Iris pigment epithelial cell (primary cell): ENCODE measurements at regions not wholly inside any gene's neighbourhood (a gene's known extent, or its start where the extent isn't known, plus 50 kb on each side); places are given as distances from the start of the nearest gene placed in this dataset.

Source experiments
- DNase-seq: peaks from one replicate; pipeline ENCODE4 v3.0.0-alpha.2; 2011; ENCODE audit warnings: low read depth

DNA sequence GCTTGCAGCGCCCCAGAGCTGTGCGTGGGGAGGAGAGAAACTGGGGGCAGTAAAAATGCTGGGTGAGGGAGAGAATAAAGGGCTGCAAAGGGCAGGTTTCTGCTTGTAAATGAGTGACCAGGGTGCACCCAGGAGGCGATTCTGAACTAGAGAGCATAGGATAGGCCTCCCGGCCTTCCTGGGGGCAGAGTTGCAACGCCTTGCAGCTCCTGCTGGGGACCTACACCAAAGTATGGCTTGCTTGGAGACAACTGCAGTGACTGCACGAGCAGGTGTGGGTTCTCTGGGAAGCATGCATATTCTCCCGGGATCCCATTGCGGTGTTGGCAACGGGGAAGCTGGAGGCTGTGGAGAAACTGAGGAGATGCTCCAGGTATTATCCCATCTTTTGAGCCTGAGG lies 111.6 kb upstream of the SPACA1 start:
- DNase-seq: no peak

DNA sequence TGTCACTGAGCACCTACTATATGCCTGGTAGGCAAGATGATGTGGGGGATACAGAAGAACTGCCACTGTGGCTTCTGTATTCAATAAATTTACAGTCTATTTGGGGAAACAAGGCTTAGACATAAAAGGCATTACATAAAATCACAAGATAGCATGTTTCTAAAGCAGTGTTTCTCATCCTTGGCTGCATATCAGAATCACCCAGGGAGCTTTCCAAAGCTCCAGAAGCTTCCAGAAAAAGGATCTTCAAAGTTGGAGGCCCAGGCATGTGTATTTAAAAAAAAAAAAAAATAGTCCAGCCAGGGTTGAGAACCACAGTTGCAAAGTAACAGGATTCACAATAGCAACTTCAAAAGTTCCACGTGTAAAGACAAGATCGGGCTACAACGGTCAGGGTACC lies 112.4 kb upstream of the SPACA1 start:
- no peak for DNase-seq

DNA sequence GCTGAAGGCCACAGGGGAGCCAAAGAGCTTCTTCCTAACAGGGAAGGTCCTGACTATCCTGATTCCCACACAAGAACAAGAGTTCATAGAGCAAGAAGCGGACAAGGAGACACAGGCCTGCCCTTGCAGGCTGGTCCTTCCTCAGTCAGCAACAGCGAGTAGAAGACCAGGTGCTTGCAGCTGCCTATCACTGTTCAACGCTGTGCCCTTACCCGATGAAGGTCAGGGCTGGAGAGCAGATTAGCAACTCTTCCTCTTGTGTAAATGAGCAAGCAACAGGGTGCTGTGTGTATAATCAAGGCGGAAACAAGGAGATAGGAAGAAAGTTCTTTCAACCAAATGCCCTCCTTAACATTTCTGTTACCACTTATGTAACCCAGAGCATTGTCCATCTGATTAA lies 115.3 kb upstream of the SPACA1 start:
- DNase-seq: no peak

DNA sequence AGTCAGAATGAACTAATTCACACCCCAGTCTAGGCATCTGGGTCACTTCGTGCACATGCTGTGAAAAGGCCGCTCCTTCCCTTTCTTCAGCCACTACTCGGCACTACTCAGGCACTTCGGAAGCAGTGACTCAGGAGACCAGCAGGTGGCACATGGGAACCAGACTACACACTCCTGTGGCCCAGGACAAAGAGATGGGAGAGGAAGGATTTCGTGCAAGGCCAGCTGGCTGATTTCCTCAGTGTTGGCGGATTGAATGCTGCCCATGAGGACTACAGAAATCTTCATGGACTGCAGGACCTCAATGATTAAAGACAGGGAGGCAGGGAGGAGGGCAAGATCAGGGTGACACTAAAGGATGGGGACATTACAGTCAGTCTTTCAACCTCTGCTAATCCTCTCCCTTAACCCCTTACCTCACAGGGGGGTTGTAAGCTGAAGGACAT lies 117.8 kb upstream of the SPACA1 start:
- DNase-seq: peak; percentile 79

DNA sequence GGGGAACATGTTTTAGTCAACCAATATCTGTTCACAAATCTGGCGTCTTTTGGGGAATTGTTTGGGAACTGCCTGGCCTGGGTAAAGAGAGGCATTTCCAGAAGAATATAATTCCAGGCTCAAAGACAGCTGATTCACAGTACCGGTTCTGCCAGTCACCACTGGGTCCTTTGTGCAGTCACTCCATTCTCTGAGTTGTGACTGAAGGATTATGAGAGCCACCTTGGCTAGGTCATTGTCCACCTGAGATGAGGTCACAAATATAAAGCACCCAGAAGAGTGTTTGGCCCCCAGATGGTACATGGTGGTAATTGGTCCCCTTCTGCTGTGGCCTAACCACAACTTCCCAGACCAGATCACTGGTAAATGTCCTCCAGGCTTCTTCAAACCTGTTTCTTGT lies 121.0 kb upstream of the SPACA1 start:
- DNase-seq: no peak

DNA sequence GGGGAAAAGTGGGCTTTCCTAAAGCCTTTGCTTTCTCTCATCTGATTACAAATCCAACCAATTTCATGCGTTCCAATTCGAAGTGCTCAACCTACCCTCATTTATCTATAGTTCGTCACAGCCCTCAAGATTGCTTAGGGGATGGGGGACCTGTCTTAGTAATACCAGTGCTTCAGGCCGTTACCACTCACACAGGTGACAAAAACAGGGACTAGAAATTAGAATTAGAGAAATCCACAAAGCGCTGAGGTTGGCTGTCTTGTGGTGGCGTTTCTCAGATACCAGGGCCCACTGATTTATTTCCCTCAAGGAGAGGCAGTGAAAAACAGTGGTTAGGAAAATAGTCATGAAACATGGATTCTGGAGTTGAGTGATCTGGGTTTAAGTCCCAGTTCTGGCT lies 121.6 kb upstream of the SPACA1 start:
- DNase-seq: no peak

DNA sequence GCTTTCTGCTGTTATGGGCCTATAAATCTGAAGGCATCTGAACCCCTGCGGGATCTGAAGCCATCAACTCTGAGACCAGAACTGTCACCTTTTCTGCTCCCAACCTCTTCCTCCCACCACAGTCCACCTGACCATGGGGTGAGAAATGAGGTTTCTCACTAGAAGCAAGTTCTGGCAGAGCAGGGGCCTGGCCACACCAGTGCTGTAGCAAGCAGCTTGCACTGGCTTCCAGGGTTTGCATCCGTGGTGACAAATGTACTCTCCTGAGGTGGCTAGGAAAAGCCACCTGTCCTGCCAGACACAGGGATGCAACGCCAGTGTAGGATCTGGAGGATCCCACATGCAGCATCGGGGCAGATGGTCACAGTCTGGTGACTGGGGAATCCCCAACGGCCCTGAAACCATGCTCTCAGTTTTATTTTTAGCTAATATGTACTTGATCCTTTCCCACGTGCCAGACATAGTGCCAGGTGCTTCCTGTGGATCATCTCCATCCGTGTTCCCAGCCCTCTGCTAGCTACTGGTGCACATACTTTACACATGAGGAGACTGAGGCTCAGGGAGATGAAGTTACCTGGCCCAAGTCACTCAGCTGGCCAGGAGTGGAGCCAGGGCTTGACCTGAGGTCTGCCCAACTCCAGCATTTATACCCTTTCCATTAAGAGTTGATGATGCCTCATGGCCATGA lies 122.1 kb upstream of the SPACA1 start:
- DNase-seq: no peak

DNA sequence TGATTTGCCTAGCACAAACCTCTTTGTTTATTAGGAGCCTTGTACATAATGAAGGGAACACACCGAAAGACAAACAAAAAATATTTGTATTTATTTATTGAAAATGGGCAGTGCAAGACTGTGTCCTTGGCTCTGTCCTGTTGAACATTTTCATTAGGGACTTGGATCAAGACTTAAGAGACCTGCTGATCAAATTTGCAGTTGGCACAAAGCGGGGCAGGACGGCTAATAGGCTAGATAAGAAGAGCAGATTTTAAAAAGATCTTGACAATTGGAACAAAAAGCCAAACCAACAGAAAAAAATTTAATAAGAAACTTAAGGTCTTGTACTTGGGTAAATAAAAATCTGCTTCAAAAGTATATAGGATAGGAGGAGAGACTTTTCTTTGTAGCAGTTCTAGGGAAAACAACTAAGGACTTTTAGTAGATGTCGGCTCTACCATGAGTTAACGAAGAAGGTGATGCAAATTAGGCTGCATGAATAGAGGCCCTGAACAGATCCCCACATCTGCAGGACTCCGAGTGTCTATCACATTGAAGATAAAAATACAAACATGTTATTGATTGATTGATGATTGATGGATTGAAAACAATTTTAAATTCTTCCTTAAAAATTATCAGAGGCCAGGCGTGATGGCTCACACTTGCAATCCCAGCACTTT lies 124.1 kb upstream of the SPACA1 start:
- no peak for DNase-seq

DNA sequence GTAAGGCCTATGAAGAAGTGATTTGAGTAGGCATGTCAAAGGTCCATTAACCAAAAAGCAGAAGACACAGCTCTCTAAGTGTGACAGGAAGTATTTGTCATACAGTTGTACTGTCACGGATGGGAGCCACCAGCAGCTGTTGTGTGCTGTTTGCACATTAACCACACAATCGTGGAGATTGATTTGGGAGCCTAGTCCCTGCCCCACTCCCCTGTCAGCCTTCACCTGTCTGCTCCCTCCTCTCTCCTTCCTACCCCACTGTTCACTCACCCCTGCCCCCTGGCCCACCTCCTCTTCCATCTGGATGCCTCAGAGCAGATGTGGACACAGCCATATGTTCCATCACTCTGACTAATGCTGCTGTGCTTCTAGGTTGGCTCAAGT lies 124.7 kb upstream of the SPACA1 start:
- DNase-seq: no peak

DNA sequence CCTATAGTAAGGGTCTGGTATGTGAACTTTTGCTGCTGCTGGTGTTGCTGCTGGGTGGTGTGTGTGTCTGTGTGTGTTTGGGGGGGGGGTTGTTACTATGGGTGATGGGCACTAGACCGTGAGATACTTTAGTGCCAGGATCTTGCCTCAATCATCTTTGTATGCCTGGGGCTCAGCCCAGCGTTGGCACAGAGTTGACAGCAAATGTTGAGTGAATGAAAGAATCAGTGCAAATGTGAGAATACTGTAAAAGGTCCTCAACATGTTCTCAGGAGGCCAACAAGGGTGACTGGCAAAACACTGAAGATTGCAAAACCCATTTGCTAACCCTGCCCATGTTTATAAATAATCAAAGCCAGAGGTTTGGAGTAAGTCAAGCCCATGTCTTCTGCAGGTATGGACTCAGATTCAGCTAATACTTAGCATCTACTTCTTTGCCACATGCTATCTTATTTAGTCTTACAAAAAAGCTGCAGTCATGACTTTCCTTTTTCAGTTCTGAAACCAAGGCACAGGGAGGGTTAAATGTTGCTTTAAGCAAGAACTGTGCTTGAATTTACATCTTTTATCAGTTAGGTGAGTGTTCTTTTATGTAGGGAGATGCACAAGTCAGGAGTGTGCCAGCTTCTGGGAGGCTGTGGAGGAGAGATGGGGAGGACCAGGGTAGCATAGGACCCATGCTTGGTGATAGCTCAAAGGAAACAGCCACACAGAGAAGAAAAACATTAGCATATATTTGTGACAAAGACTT lies 125.3 kb upstream of the SPACA1 start:
- no peak for DNase-seq

DNA sequence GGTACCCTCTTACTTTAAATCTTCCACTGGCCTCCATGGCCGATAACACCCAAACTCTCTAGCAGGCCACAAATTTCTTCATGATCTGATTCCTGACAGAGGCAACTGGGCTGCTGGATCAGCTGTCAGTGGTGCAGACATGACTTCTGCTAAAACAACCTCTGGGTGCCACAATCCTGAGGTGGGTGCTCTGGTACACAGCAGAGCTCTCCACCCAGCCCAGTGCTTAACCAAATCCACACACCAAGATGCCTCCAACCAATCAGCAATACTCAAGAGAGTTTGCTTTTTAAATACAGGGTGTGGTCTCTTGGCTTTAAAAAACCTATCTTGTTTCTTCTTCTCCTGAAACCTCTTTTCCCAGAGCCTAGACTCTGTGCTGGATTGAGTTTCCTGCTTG lies 126.6 kb upstream of the SPACA1 start:
- no peak for DNase-seq

DNA sequence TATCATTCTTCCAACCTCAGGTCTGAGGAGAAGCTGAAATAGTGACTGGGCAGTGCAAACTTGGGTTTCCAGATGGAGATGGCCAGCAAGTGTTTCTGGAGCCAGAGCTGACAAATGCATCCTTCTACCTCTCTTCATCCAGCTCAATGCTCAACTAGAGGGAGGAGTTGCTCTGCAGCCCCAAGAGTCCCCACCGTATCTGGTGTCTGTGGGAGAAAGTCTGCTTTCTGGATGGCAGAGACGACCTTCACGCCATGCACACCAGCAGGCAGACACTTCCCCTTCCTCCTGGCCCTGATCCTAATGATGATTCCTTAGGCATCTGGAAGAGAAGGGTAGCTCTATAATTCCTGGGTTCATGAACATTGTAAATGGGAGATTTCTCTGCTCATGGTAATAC lies 127.4 kb upstream of the SPACA1 start:
- DNase-seq: no peak

DNA sequence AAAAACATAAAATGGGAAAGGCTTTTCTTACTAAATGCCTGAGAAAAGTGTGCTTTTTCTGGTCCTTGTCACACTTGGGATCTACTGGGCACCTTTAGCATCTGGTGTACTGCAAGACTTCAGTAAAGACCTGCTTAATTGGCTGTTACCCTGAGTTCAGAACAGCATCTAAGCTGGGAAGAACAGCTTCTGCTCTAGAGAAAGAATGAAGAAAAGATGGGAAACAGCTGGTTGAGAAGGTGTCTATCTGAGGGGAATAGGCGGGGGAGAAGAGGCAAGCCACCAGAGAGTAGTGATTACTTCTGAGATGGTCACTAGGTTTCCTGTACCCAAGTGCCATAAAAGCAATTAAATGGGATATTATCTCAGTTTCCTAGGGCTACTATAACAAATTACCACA lies 128.2 kb upstream of the SPACA1 start:
- no peak for DNase-seq

DNA sequence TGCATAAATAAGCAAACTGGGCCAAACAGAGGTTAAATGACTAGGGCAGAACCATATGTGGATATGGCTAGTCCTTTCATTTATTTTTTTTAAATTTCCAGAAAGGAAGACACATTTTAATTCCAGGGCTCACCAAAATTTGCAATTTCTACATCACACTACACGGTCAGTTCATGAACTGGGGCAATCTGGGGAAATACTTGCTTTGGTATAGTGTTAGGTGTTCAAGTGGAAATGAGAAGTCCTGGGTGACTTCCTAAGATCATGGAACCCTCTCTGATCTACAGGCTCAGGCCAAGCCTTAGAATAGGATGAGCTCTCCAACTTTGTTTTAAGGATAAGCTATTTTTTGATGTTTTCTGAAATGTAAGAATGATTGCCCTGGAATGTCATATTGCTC lies 128.6 kb upstream of the SPACA1 start:
- no peak for DNase-seq

DNA sequence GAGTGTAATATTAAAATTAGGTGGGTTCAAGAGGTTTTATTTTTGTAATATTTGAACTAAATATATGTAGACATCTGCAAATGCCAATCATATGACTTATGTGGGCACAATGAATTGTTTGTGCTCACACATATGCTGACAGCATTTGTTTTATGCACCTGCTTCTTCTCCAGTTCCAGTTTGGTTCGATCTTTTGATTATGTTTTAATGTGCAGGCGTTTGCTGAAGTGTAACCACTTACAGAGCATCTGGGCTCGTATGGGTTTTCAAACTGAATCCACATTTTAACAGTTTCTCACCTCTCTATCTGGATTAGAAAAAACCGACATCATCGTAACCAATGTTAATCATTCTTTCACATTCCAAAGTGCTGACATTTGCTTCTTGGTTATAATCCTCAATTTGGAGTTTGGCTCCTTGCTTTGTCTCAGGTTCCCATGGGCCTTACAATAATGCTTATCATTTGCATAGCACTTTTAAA lies 129.1 kb upstream of the SPACA1 start:
- DNase-seq: no peak

DNA sequence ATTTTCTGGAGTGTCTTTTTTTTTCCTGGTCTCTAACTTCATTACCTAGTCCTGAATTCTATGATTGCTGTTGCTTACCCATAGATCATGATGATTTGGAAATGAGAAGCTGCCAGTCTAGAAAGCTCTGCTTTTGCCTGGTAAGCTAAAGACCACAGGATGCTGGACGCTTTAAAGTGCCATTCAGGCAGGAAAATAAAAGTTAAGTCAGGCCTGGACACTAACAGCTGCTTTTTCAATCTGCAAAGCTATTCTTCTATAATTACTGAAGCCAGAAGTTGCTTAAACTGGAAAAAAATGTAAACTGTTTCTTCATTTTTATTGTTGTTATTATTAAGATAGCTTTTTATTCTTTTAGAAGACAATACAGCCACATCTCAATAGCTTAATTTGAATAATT lies 129.8 kb upstream of the SPACA1 start:
- no peak for DNase-seq

DNA sequence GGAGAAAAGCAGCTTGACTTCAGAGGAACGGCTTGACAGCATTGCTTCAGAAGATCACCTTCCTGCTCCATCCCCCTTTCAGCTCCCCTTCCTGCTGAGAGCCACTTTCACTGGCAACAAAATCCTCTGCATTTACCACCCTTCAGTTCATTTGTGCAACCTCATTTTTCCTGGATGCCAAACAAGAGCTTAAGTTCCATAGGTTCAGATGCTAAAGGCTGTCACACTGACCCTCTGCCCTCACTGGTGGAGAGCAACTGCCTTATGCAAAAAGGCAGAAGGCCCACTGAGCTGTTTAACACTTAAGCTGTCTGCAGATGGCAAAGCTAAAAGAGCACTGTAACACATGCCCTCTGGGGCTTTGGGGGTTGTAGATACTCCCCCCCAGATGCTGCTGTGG lies 131.2 kb upstream of the SPACA1 start:
- DNase-seq: no peak

DNA sequence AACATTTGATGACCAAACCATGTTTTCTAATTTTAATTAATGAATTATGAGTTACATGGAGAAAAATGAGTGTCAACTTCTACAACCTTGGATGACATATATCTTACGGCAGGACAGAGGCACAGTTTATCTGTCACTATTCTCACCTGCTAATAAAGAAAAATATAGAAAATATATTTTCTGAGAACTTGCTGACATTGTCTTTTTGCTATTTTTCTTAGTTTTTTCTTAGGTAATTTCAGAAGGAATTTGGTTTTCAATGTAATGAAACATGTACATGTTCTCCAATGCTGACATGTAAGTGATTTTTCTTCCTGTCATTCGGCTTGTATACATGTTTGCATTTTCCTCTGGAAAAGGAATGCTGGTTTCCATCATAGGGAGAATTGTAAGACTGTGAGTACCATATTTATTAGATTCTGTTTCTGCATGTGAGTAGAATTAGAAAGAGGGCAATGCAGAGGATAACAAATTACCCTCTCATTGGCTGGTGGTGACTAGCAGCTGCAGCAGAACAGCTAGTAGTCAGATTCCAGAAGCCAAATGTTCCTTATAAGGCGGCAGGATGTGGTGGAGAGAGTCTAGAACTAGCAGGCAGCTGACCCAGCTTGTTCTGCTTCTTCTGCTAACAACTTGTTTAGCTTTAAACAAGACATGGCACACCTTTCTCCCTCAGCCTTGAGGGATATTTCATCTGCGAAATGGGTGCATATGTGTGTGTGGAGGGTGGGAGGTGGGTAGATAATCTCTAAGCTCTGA lies 132.8 kb upstream of the SPACA1 start:
- DNase-seq: peak; percentile 14

DNA sequence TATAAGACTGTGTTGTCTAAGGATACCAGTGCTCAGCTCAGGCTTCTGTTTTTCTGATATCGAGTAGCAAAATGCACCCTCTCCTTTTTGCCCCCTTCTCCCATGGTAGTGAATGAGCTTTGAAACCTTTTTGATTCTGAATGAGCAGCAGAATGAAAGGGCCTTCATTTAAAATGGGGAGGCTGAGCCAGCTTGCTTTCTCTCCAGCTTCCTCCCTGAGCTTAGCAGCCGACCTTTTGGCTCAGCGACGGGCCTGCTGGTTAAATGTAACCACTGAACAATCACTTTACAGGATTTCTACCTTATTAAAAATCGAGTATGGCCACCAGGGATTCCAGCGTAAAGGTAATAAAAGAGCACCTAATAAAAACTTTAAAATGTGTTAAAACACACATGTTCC lies 133.7 kb upstream of the SPACA1 start:
- no peak for DNase-seq

DNA sequence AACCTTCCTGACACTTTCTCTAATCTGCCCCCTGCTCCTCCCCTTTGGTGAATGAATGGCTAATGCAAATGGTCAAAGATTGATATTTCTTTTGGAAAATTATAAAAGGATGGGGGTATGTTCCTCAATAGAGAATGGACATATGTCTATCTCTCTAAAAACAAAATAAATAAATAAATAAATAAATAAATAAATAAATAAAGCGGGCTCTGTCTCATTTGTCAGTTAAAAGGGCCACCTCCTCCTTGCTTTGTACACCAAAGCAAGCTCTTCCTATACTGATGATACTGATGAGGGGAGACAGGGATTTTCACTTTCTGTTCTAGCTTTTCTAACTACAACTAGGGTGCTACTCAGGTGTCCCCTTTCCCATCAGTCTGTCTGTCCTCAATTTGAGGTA lies 135.5 kb upstream of the SPACA1 start:
- no peak for DNase-seq

DNA sequence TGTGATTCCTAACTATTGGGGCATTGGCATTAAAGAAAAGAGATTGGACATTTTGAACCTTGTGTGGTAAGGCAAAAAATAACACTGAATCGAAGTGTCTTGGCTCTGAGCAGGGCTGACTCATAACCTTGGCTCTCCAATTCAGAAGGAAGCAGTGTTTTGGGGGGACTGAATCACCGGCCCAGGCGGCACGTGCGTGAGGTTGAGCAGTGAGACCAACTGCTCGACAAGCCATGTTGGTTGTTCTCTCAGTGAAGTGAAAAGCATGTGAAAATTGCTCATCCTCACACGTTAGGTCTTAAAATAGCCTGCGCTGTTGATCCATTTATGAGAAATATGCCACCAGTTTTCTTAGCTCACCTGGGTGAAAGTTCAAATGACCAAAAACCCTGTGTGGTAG lies 137.8 kb upstream of the SPACA1 start:
- peak; percentile 86 for DNase-seq

DNA sequence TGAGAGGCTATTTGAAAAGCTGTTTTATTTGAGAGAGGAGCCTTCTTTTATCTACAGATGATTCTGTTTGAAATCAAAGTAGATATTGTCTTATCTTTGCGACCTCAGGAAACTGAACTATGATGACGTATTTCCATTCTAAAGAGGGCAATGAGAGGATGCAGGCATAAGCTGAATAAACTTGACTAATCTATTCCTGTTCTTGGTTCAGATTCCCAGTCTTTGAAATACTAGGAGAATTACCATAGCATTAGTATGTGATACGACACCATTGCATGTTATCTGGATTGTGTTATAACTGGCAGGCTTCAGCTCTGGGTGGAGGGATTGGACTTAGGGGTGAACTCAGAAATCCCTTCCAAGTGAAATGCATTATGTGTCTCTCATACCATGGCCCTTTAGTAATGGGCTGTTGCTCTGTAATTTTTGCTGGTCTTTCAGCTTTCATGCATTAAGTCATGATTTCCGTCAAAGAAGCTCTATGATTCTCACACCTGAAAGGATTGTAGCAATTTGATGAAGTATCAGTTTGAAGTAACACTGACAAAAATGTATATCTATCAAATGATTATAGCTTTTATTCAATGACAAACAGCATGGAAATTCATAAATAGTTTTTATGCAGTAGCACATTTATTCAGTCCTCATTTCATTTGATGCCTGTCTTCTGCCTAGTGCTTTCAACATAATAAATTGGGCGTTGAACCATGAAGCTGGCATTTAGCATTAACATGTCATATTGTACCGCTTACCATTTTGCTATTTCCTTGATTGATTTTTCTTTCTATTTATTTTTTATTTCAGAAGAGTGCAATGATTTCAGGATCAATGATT lies 138.4 kb upstream of the SPACA1 start:
- peak; percentile 26 for DNase-seq
